Fibroblast of lung (primary cell): ENCODE measurements at regions not wholly inside any gene's neighbourhood (a gene's known extent, or its start where the extent isn't known, plus 50 kb on each side); places are given as distances from the start of the nearest gene placed in this dataset.

Experiments used
- EZH2 ChIP-seq: IDR thresholded peaks from 2 replicates; pipeline ENCODE4 v1.5.1; 2012; ENCODE audit warnings: low read length, control low read depth, mild to moderate bottlenecking; ENCODE audit errors: missing control alignments
- TF ChIP-seq, protein P1 (sequence below), 2 donors: IDR thresholded peaks in 1 of 2; conservative IDR thresholded peaks in 1 of 2; 1 replicate in 1 of 2; 2 replicates in 1 of 2; pipeline ENCODE4 v1.5.1; 2011 to 2012; ENCODE audit warnings: low read length in 2 of 2, control low read depth in 1 of 2, inconsistent platforms in 1 of 2, low read depth in 1 of 2, mild to moderate bottlenecking in 1 of 2

DNA sequence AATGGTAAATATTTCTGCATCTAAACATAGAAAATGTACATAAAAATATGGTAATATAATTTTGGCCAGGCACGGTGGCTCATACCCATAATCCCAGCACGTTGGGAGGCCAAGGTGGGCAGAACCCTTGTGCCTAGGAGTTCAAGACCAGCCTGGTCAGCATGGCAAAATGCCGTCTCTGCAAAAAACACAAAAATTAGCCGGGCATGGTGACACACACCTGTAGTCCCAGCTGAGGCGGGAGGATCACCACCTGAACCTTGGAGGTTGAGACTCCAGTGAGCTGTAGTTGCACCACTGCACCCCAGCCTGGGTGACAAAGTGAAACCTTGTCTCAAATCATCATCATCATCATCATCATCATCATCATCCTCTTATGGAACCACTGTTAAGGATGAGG, 230.6 kb upstream of the NCAM1 start:
- TF ChIP-seq, protein P1, sequence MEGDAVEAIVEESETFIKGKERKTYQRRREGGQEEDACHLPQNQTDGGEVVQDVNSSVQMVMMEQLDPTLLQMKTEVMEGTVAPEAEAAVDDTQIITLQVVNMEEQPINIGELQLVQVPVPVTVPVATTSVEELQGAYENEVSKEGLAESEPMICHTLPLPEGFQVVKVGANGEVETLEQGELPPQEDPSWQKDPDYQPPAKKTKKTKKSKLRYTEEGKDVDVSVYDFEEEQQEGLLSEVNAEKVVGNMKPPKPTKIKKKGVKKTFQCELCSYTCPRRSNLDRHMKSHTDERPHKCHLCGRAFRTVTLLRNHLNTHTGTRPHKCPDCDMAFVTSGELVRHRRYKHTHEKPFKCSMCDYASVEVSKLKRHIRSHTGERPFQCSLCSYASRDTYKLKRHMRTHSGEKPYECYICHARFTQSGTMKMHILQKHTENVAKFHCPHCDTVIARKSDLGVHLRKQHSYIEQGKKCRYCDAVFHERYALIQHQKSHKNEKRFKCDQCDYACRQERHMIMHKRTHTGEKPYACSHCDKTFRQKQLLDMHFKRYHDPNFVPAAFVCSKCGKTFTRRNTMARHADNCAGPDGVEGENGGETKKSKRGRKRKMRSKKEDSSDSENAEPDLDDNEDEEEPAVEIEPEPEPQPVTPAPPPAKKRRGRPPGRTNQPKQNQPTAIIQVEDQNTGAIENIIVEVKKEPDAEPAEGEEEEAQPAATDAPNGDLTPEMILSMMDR (conservative IDR thresholded peaks at IDR 0.05 in 1 of 2, IDR thresholded peaks at IDR 0.05 in 1 of 2; ENCODE audit: low read depth in 1 of 2, low read length in 2 of 2) = no peak
- TF ChIP-seq EZH2 = no peak
